Endothelial cell of umbilical vein (primary cell): ENCODE measurements at regions not wholly inside any gene's neighbourhood (a gene's known extent, or its start where the extent isn't known, plus 50 kb on each side); places are given as distances from the start of the nearest gene placed in this dataset.

Experiments
- BruUV-seq: library from RNA; stranded (reverse); fragments of 400-500 nt; replicated peaks from 2 replicates; lab custom pipeline; 2021; lab: Mats Ljungman, UMichigan
- CTCF ChIA-PET: fragments of 300-600, 350-600 bp; sonication (Branson Sonifier 250); formaldehyde crosslinking; loops from one replicate; lab custom pipeline; 2021; ENCODE audit warnings: antibody characterized with exemption, inconsistent platforms; lab: Charles Lee
- POLR2A ChIA-PET: fragments of 300-600, 350-600 bp; sonication (Branson Sonifier 250); formaldehyde crosslinking; loops from one replicate; lab custom pipeline; 2021; ENCODE audit warnings: antibody characterized with exemption, inconsistent platforms; lab: Charles Lee
- DNase-seq: peaks from one replicate; pipeline ENCODE4 v3.0.0-alpha.2; 2011; ENCODE audit warnings: low read depth, low spot score
- FAIRE-seq: peaks from 2 replicates; lab custom pipeline; 2011; peaks lifted over from hg19 to GRCh38; lab: Jason Lieb, UNC
- H2AFZ ChIP-seq: 2 replicates; pipeline ENCODE4 v1.6.0; 2012; ENCODE audit warnings: low read depth, low read length, control low read depth, inconsistent platforms
- H3K27ac ChIP-seq: 2 replicates; pipeline ENCODE4 v1.5.1; 2011; ENCODE audit warnings: low read depth, mild to moderate bottlenecking, control low read depth, low read length, moderate library complexity; ENCODE audit not compliant: insufficient read depth
- H3K27me3 ChIP-seq, 2 experiments: 2 replicates each; pipeline versions ENCODE4 v1.6.0 to v1.6.1; 2011; ENCODE audit warnings: low read length in 2 of 2, mixed read lengths in 1 of 2; ENCODE audit not compliant: control insufficient read depth in 2 of 2, insufficient read depth in 2 of 2
- H3K36me3 ChIP-seq, 2 experiments: 2 replicates in 1 of 2; 3 replicates in 1 of 2; pipeline ENCODE4 v1.5.1; 2011; ENCODE audit warnings: low read length in 2 of 2, mild to moderate bottlenecking in 1 of 2, moderate library complexity in 1 of 2; ENCODE audit not compliant: control insufficient read depth in 2 of 2, insufficient read depth in 2 of 2; ENCODE audit errors: extremely low read depth in 1 of 2
- H3K4me1 ChIP-seq: 3 replicates; pipeline ENCODE4 v1.5.1; 2011; ENCODE audit warnings: mild to moderate bottlenecking, low read length; ENCODE audit not compliant: control insufficient read depth, insufficient read depth; ENCODE audit errors: extremely low read depth
- H3K4me2 ChIP-seq: 2 replicates; pipeline ENCODE4 v1.6.1; 2011; ENCODE audit warnings: low read length, control low read depth, mixed read lengths; ENCODE audit not compliant: insufficient read depth
- H3K4me3 ChIP-seq, 3 experiments: fragments of 200-600 bp in 1 of 3; sonication (generic), shearing (Covaris generic) in 1 of 3; replicated peaks in 1 of 3; 2 replicates each; pipeline ENCODE4 v1.5.1; 2011 to 2016; ENCODE audit warnings: control low read depth in 3 of 3, low read length in 3 of 3, mild to moderate bottlenecking in 2 of 3, inconsistent platforms in 1 of 3, low read depth in 1 of 3, moderate library complexity in 1 of 3; ENCODE audit not compliant: insufficient read depth in 1 of 3
- H3K79me2 ChIP-seq: 2 replicates; pipeline ENCODE4 v1.6.0; 2012; ENCODE audit warnings: low read length, inconsistent platforms; ENCODE audit not compliant: control insufficient read depth, insufficient read depth
- H3K9ac ChIP-seq: replicated peaks from 2 replicates; pipeline ENCODE3; 2011; ENCODE audit warnings: low read length, control low read depth; ENCODE audit not compliant: insufficient read depth; ENCODE audit errors: extremely low read depth
- H3K9me1 ChIP-seq: replicated peaks from 3 replicates; pipeline ENCODE4 v1.6.0; 2011; ENCODE audit warnings: mild to moderate bottlenecking, low read length; ENCODE audit not compliant: control insufficient read depth, insufficient read depth; ENCODE audit errors: extremely low read depth
- H3K9me3 ChIP-seq: replicated peaks from 2 replicates; pipeline ENCODE4 v1.5.1; 2012; ENCODE audit warnings: low read length, inconsistent platforms; ENCODE audit not compliant: control insufficient read depth, insufficient read depth
- H4K20me1 ChIP-seq: replicated peaks from 2 replicates; pipeline ENCODE3; 2011; ENCODE audit warnings: mild to moderate bottlenecking, low read length; ENCODE audit not compliant: control insufficient read depth, insufficient read depth; ENCODE audit errors: extremely low read depth
- EZH2 ChIP-seq: IDR thresholded peaks from 2 replicates; pipeline ENCODE4 v1.6.1; 2012; ENCODE audit warnings: borderline replicate concordance, low read depth, mild to moderate bottlenecking, moderate library complexity, low read length, inconsistent platforms; ENCODE audit not compliant: severe bottlenecking
- FOS ChIP-seq: IDR thresholded peaks from 2 replicates; pipeline ENCODE4 v1.6.1; 2011; ENCODE audit warnings: mild to moderate bottlenecking, low read length, moderate library complexity, borderline replicate concordance; ENCODE audit not compliant: insufficient read depth
- GATA2 ChIP-seq: IDR thresholded peaks from 2 replicates; pipeline ENCODE4 v1.7.0; 2011; ENCODE audit warnings: low read depth, mild to moderate bottlenecking, moderate library complexity, mixed read lengths, low read length; ENCODE audit not compliant: insufficient read length, insufficient read depth
- JUN ChIP-seq: IDR thresholded peaks from 2 replicates; pipeline ENCODE4 v1.6.1; 2011; ENCODE audit warnings: borderline replicate concordance, low read depth; ENCODE audit not compliant: insufficient read length, insufficient read depth
- MYC ChIP-seq: IDR thresholded peaks from one replicate; pipeline ENCODE4 v1.6.1; 2011; ENCODE audit warnings: mild to moderate bottlenecking, low read depth, low read length
- POLR2A ChIP-seq: IDR thresholded peaks from 2 replicates; pipeline ENCODE4 v1.6.1; 2012; ENCODE audit warnings: low read depth, mild to moderate bottlenecking, control low read depth, low read length
- POLR2AphosphoS5 ChIP-seq: IDR thresholded peaks from 2 replicates; pipeline ENCODE4 v1.6.1; 2012; ENCODE audit warnings: low read depth, mild to moderate bottlenecking, control low read depth, low read length, moderate library complexity; ENCODE audit not compliant: insufficient read depth
- dilution Hi-C: fragments of 300-500 bp; cut with MboI; formaldehyde crosslinking; loops from one replicate; pipeline ENCODE4 v1.15.0; 2019; ENCODE audit warnings: low sequenced_read_pairs; ENCODE audit not compliant: extremely low pct_ligation_motif_present
- intact Hi-C: fragments of 100-400 bp; cut with micrococcal nuclease; formaldehyde crosslinking; loops from one replicate; pipeline ENCODE4 v1.10.0; 2022
- TF ChIP-seq, protein P1 (sequence below), 2 donors: IDR thresholded peaks; 1 replicate in 1 of 2; 2 replicates in 1 of 2; pipeline ENCODE4 v1.5.1; 2011; ENCODE audit warnings: low read length in 2 of 2, mild to moderate bottlenecking in 2 of 2, moderate library complexity in 2 of 2, control low read depth in 1 of 2, inconsistent platforms in 1 of 2, low read depth in 1 of 2; ENCODE audit not compliant: insufficient read depth in 1 of 2; ENCODE audit errors: extremely low read depth in 1 of 2
- TF ChIP-seq, protein P2 (sequence below): IDR thresholded peaks from 2 replicates; pipeline ENCODE4 v1.6.1; 2011; ENCODE audit not compliant: insufficient read depth, insufficient read length

- Histone ChIP-seq H3K27me3 (no peaks in the 10 kb centered on the region), H3K79me2 (no peaks in the 10 kb centered on the region), H4K20me1 (no peaks in the 10 kb centered on the region), H3K27ac (no peak overlapping the region), H3K4me3 (no peak overlapping the region), H3K9me3 (no peaks in the 10 kb centered on the region), H3K4me1 (no peaks in the 10 kb centered on the region), H2AFZ (no peak overlapping the region), H3K4me2 (no peak overlapping the region), H3K36me3 (no peaks in the 10 kb centered on the region), H3K9me1 (no peaks in the 10 kb centered on the region), H3K9ac (no peak overlapping the region)
- intact Hi-C loops, result no loop called here
- TF ChIP-seq JUN (no peak), POLR2A (no peak), MYC (no peak), GATA2 (no peak), FOS (no peak), POLR2AphosphoS5 (no peak), EZH2 (no peak)
- TF ChIP-seq, protein P1, sequence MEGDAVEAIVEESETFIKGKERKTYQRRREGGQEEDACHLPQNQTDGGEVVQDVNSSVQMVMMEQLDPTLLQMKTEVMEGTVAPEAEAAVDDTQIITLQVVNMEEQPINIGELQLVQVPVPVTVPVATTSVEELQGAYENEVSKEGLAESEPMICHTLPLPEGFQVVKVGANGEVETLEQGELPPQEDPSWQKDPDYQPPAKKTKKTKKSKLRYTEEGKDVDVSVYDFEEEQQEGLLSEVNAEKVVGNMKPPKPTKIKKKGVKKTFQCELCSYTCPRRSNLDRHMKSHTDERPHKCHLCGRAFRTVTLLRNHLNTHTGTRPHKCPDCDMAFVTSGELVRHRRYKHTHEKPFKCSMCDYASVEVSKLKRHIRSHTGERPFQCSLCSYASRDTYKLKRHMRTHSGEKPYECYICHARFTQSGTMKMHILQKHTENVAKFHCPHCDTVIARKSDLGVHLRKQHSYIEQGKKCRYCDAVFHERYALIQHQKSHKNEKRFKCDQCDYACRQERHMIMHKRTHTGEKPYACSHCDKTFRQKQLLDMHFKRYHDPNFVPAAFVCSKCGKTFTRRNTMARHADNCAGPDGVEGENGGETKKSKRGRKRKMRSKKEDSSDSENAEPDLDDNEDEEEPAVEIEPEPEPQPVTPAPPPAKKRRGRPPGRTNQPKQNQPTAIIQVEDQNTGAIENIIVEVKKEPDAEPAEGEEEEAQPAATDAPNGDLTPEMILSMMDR (IDR thresholded peaks at IDR 0.05; ENCODE audit: extremely low read depth in 1 of 2, insufficient read depth in 1 of 2, low read depth in 1 of 2, low read length in 2 of 2), result no peak
- TF ChIP-seq, protein P2, sequence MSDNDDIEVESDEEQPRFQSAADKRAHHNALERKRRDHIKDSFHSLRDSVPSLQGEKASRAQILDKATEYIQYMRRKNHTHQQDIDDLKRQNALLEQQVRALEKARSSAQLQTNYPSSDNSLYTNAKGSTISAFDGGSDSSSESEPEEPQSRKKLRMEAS, result no peak
- ChIA-PET CTCF (interaction anchor here (1.2 to 1.9 kb wide), 2 partner anchors 9 to 11 kb away, joined by 3 to 11 read pairs; no protein-coding TSS in a partner anchor), POLR2A (no interaction called here)
- BruUV-seq, result no TSS peak
- no peak for DNase-seq
- dilution Hi-C loops, result no loop called here
- no peak for FAIRE-seq
Measured at GRCh38 chr17:27217631-27218030, 76.3 kb upstream of the WSB1 start.
